ENCODE measurements at regions not wholly inside any gene's neighbourhood (a gene's known extent, or its start where the extent isn't known, plus 50 kb on each side); places are given as distances from the start of the nearest gene placed in this dataset.

- no peak for DNase-seq
These were observed 417.1 kb downstream of the MTX2 start for GRCh38 chr2:176686328-176686727.

DNA sequence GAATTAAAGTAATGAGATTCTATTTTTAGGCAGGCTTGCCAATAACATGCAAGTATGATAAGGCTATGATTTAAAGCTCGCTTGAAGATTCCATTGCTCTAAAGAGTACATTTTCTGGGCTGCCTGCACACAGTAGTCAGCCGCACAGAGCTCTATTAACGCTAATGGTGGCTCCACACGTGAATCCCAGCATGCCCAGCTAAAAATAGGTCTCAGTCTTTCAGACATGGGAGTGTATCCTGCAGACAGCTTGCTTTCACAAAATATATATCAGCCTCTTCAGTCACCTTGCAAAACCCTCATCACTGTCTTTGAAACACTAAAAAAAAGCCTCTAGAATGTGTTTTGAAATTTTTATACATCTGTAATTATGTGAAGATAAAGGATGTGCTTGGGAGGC lies 418.1 kb downstream of the MTX2 start:
- DNase-seq, result no peak

- no peak for DNase-seq
These were observed 418.7 kb downstream of the MTX2 start for GRCh38 chr2:176687944-176688343.

DNA sequence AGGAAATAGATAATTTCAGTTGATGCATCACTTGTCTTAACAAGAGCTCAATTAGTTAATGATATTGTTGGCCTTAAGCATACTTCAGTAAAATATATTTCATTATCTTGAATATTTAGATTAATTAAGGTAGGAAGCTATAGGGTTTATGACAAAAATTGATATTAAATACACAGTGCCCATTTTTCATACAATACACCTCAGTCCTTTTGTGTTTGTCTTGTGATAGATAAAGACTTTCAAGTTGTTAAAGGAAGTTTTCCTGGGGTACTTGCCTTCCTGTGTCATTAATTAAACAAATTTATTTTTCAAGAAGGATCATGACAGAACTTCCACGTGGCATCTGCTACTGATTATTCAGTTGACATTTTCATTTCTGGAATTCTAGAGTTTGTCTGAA lies 420.5 kb downstream of the MTX2 start:
- DNase-seq, result no peak

- DNase-seq, result no peak
These were observed 422.2 kb downstream of the MTX2 start for GRCh38 chr2:176691471-176691870.

DNA sequence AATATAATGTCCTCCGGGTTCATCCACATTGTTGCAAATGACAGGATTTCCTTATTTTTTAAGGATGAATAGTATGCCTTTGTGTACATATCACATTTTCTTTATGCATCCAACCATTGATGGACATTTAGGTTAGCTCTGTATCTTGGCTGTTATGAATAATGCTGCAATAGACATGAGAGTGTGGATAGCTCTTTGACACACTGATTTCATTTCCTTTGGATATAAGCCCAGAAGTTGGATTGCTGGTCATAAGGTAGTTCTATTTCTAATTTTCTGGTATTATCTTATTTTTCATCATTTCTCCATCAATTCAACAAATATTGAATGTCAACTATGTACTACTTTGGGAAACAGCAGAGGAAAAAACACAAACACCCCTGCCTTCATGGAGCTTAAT lies 423.3 kb downstream of the MTX2 start:
- no peak for DNase-seq

DNA sequence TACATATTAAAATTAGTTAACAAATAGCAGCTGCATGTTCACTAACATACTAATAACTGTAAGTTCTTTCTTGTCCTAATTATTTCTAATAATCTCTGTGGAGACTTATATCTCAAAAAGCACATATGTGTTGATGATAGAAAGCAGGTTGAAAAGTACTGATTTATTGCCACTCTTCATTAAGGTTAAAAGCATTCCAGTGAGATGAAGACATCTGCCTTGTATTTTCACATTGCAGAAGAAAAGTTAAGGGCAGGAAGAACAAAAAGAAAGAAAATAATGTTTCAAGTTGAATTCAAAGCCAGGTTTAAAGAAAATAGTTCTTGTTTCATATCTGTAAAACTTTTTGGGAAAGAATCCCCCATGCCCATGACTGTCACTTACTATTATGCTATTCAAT lies 429.9 kb downstream of the MTX2 start:
- DNase-seq, result peak; percentile 2 to 60

GRCh38 chr2:176699644-176700043 lies 430.4 kb downstream of the MTX2 start:
- no peak for DNase-seq

DNA sequence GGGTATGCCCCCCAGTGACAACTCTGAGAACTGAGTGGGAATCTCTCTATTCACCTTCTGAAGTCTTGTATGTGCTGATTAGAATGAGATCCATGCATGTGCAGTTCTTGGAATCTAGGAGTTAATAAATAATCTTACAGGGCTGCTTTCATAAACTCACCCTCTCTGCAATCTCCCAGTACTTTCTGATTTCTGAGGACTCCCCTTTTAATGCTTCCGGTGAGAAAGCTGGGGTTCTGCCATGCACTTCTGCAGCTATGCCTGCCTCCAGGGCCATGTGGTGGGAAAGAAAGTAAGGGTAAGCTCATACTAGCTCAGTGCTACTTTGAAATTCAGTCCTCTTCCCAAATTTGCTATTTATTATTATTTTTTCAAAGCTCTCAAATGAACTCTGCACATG lies 432.9 kb downstream of the MTX2 start:
- no peak for DNase-seq

- peak; percentile 10 to 53 for DNase-seq
These were observed 435.1 kb downstream of the MTX2 start for GRCh38 chr2:176704282-176704858.

GRCh38 chr2:176709149-176709951 lies 440.1 kb downstream of the MTX2 start:
- DNase-seq, result no peak

GRCh38 chr2:176709991-176710390 lies 440.7 kb downstream of the MTX2 start:
- no peak for DNase-seq

DNA sequence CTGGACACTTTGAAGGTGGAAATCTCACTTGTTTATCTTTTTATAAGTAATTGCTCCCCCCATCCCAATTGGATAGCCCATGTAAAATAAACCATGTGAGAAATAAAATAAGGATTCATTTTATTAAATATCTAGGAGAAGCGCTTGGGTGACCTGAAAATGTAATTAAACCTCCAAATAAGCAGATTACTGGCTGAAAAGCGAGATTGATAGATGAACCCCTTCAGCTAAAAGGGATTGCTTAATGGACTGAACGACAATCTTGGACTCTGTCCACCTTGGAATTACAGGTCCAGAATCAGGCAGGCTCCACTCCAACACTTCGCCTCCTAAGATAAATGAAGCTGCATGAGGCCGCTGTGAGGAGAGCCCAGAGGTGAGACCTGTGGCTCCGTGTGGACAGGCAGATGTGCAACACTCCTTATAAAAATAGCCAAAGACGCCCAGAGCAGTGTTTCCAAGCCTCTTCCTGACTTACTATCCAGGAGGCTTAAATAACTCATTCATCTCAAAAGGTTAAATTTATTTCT lies 441.5 kb downstream of the MTX2 start:
- DNase-seq, result no peak

DNA sequence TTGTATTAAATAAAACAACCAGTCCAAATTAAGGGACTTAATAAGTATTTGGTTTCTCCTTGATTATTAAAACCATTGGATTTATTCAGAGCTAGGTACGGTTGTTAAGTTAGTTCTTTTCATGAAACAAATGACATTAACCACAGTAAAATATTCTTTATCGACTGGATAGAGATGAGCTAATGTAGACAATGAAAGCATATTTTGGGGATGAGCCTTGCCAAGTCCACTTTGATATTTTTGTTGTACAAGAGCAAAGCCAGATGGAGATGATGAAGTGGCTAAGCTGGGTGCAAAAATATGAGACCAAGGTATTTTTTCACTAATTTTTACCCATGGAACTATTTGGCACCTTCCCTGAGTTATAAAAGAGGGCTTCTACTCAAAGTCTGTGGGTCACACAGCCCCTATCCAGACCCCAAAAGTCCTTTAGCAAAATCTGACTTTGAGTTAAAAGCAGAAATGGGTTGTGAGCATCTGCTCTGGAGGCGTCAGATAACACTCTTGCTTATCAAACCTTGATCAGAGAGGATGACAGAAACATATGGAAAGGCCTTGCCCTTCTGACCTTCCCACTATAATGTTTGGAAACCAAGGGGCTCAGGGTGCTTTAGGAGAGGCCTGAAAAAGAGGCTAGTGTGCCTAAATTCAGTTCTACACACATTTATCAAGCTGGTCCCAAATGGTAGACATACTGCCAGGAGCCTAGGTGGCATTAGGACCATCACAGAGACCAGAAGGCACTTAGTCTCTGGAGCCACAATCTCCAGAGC lies 456.8 kb downstream of the MTX2 start:
- DNase-seq, result no peak

DNA sequence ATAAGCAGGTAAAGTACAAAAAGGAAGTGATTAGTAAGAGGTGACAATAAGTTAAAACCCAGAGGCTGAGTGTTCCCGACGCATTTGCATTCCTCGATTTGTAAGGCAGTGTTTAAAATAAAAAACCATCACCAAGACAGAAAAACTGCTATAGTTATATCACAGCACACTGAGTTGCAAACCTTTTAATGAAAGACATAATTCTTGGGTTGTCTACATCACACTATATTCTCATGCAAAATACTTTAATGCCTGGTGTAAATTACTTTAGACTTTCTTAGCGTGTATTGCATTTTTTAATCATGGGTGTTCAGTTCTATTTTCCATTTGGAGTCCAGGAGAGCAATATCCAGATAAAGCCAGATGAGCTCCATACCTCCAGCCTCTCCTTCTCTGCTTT lies 458.5 kb downstream of the MTX2 start:
- DNase-seq, result no peak

DNA sequence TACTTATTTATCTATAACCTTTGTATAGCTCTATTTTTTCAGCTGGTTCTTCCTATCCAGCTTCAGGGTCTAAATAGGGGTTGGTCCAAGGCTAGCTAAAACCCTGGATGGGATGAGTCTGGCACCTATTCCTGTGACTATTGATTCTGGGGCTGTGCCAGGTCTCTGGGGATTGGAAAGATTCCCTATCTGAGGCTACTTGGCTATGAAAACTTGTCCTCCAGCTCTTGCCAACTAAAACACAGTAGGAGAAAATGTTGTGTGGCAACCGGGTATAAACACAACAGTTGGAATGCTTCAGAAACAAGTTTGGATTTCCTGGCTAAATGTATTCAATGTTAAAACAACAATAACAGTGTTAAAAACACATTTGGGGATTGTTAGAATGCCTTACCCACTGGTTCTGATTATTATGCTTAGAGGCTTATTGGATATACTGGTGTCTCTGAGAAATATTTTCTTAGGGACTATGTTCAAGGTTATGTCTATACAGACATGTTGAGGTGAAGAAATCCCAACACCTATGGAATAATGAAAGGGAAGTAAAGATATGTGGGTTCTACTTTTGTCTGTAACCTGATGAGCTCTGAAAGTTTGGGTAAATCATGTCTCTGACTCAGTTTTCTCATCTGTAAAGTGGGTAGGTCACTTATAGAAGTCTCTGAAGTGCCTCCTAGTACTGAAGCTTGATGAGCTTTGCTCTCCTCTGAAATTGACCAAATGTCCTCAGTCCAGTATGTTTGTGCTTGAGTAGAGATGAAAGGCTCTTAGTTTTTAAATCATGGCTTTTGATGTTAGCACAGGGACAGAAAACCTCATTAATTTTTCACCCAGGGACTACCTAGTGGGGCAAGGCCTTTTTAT lies 460.7 kb downstream of the MTX2 start:
- DNase-seq, result no peak

DNA sequence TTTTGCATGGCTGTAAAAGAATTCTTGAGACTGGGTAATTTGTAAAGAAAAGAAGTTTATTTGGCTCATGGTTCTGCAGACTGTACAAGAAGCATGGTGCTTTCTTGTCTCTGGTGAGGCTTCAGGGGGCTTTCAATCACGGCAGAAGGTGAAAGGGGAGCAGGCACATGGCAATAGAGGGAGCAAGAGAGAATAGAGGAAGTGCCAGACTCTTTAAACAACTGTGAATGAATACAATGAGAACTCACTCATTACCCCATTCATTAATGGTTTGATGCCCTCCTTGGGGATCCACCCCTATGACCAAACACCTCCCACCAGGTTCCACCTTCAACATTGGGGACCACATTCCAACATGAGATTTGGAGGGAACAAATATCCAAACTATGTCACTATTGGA lies 463.5 kb downstream of the MTX2 start:
- DNase-seq, result no peak

DNA sequence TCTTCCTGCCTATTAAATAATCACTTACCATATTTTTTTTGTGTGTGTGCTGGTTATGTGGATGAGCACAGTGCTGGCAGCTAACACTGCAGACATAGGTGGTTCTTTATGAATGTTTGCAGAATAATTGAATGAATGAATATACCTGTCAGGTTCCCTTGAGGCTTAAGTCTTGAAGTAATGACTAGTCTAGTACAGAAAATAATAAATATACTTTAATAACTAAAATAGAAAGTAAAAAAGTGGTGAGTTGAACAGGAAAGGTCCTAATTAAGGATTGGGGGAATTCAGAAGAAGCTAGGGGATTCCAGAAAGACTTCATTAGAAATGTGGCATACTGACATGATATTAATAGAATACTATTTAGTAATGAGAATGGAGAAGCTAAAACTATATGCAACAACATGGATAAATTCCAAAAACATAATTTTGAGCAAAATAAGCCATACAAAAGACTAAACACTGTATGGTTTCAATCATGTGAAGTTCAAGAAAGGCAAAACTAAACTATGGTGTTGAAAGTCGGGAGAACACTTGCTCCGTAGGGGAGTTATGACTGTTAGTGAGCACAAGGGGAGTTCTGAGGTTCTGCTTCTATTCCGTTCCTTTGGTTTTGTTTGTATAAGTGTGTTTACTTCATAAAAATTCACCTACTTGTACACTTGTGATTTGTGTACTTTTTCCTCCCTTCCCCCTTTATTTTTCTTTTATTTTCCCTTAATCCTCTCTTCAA lies 464.6 kb downstream of the MTX2 start:
- no peak for DNase-seq

- DNase-seq, result no peak
These were observed 465.6 kb downstream of the MTX2 start for GRCh38 chr2:176734868-176735267.

- no peak for DNase-seq
These were observed 470.3 kb upstream of the HNRNPA3 start for GRCh38 chr2:176742271-176742670.

DNA sequence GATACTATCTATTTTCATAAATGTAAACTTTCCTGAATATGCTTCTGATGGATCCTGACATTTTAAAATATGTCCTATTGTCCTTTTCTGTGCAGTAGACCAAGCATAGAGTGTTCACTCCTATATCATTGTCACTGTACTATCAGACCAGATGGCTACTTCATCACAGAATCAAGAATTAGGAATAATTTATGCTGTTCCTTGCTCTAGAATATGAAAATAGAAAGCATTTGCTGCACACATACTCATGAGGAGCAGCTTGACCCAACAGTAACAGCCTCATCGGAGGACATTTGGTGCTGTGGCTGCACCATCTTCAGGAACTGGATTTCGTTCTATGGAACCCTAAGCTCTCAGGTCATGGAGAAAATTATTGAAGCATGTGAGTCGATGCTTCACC lies 468.9 kb upstream of the HNRNPA3 start:
- peak in 1 of 2 experiments; percentile 30 for DNase-seq

DNA sequence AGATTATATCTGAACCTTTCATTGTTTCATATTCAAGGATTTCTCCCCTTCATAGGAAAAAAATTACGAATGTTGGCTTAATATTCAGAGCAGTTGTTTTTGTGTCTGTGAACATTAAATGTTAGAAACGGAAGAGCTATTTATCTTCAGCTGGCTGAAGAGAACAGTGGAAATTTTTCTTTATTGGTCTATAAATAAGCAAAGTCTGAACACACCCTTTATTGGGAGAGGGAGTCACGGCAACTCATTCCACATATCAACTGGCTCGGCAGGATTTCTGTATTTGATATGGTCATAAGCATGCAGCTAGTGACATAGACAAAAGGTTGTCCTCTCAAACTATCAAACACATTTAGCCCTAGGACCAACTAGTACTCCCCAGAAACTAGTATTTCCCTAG lies 468.4 kb upstream of the HNRNPA3 start:
- no peak for DNase-seq

Measured in NCI-H524 (cell line).